Tibial nerve (tissue), 4 donors: ENCODE measurements at regions not wholly inside any gene's neighbourhood (a gene's known extent, or its start where the extent isn't known, plus 50 kb on each side); places are given as distances from the start of the nearest gene placed in this dataset.
A peak's percentile ranks its signal among the peaks of the same experiment; 100 is the strongest.

ENCODE experiments used
- DNase-seq, 2 donors: peaks; one replicate each; pipeline ENCODE4 v3.0.0-alpha.2; 2019; ENCODE audit warnings: low spot score in 2 of 2
- H3K27ac ChIP-seq, 4 donors: fragments of 200-600 bp; sonication (generic) in 3 of 4; one replicate each; pipeline ENCODE4 v1.5.1; 2017 to 2019; ENCODE audit warnings: mild to moderate bottlenecking in 1 of 4
- H3K27me3 ChIP-seq, 2 donors: fragments of 200-600 bp; sonication (generic) in 1 of 2; one replicate each; pipeline versions ENCODE4 v1.5.1 to v1.6.0; 2017 to 2019
- H3K36me3 ChIP-seq, 3 donors: fragments of 200-600 bp; sonication (generic); one replicate each; pipeline ENCODE4 v1.5.1; 2018 to 2019
- H3K4me1 ChIP-seq, 4 donors: fragments of 200-600 bp; sonication (generic) in 3 of 4; one replicate each; pipeline ENCODE4 v1.5.1; 2017 to 2019
- H3K4me3 ChIP-seq, 4 donors: fragments of 200-600 bp; sonication (generic) in 3 of 4; one replicate each; pipeline ENCODE4 v1.5.1; 2017 to 2019; ENCODE audit warnings: mild to moderate bottlenecking in 1 of 4, moderate library complexity in 1 of 4
- H3K9me3 ChIP-seq, 4 donors: fragments of 200-600 bp; sonication (generic) in 3 of 4; one replicate each; pipeline ENCODE4 v1.5.1; 2017 to 2019
- EP300 ChIP-seq, 2 donors: sonication (generic); formaldehyde crosslinking; IDR thresholded peaks; one replicate each; pipeline ENCODE4 v1.6.1; 2017; ENCODE audit warnings: antibody characterized with exemption in 2 of 2, mild to moderate bottlenecking in 1 of 2
- POLR2A ChIP-seq, 2 donors: fragments of 450-650 bp; IDR thresholded peaks; one replicate each; pipeline ENCODE4 v1.6.1; 2017; ENCODE audit warnings: antibody characterized with exemption in 2 of 2, mild to moderate bottlenecking in 2 of 2, moderate library complexity in 2 of 2
- WGBS, 2 donors: methylation state at CpG; one replicate each; pipeline ENCODE4 v1.1.5; 2018; 5-methylcytosine and 5-hydroxymethylcytosine counted together
- TF ChIP-seq, protein P1 (sequence below), 5 experiments: fragments of 200-600 bp in 3 of 5; fragments of 450-650 bp in 2 of 5; sonication (generic) in 3 of 5; IDR thresholded peaks; one replicate each; pipeline ENCODE4 v1.5.1; 2016 to 2019; ENCODE audit warnings: antibody characterized with exemption in 5 of 5, mild to moderate bottlenecking in 3 of 5, moderate library complexity in 2 of 5

GRCh38 chr9:13690595-13690994 lies 411.1 kb upstream of the MPDZ start:
- no peaks in the 10 kb centered on the region for H3K27me3 ChIP-seq
- no peak for DNase-seq
- H3K36me3 ChIP-seq = no peaks in the 10 kb centered on the region
- no peaks in the 10 kb centered on the region for H3K4me1 ChIP-seq
- no peak overlapping the region for H3K4me3 ChIP-seq
- WGBS, 2 donors = 92 to 97% methylated on average over 1 of the region's 1 CpG
- H3K27ac ChIP-seq = no peak overlapping the region
- TF ChIP-seq POLR2A (IDR thresholded peaks at IDR 0.05) = no peak
- TF ChIP-seq, protein P1, sequence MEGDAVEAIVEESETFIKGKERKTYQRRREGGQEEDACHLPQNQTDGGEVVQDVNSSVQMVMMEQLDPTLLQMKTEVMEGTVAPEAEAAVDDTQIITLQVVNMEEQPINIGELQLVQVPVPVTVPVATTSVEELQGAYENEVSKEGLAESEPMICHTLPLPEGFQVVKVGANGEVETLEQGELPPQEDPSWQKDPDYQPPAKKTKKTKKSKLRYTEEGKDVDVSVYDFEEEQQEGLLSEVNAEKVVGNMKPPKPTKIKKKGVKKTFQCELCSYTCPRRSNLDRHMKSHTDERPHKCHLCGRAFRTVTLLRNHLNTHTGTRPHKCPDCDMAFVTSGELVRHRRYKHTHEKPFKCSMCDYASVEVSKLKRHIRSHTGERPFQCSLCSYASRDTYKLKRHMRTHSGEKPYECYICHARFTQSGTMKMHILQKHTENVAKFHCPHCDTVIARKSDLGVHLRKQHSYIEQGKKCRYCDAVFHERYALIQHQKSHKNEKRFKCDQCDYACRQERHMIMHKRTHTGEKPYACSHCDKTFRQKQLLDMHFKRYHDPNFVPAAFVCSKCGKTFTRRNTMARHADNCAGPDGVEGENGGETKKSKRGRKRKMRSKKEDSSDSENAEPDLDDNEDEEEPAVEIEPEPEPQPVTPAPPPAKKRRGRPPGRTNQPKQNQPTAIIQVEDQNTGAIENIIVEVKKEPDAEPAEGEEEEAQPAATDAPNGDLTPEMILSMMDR (IDR thresholded peaks at IDR 0.05) = no peak
- no peak for TF ChIP-seq EP300 (IDR thresholded peaks at IDR 0.05)
- peaks cover 0 to 11% (median 2%) of the 10 kb centered on the region in 4 donors for H3K9me3 ChIP-seq

GRCh38 chr9:13689925-13690324 lies 410.4 kb upstream of the MPDZ start:
- peaks cover 0 to 9% (median 2%) of the 10 kb centered on the region in 4 donors for H3K9me3 ChIP-seq
- no peaks in the 10 kb centered on the region for H3K27me3 ChIP-seq
- H3K36me3 ChIP-seq = no peaks in the 10 kb centered on the region
- no peak overlapping the region for H3K27ac ChIP-seq
- H3K4me1 ChIP-seq = no peaks in the 10 kb centered on the region
- TF ChIP-seq, protein P1 (IDR thresholded peaks at IDR 0.05) = no peak
- 84 to 89% methylated on average over 2 of the region's 2 CpGs for WGBS, 2 donors
- no peak overlapping the region for H3K4me3 ChIP-seq
- DNase-seq = no peak

DNA sequence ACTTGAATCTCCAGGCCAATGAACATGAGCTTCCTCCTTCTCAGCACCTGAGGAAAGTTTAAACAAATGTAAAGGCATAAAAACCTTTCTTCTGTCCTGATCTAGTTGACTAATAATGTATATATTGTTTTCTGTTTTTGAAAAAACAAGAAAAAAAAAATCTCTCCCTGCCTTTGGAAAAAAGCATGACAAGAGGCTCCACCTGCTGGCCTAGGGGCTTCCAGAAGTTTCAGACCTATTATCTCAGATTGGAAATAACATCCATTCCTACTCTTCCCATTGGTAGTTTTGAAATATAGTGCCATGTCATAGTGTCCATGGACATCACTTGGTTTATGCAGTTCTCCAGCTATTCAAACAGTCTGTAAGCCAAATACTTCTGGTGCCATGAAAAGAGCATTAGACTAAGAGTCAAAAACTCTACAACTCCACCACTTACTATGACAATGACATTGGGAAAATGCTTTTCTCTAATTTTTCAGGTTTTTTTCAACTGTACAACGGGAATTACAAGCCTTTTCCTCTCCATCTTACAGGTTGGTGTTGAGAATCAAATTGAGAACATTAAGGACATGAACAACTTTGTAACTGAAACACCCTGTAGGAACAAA lies 409.6 kb upstream of the MPDZ start:
- Histone ChIP-seq H3K4me3 (no peak overlapping the region), H3K36me3 (no peaks in the 10 kb centered on the region), H3K27me3 (no peaks in the 10 kb centered on the region), H3K27ac (no peak overlapping the region), H3K4me1 (no peaks in the 10 kb centered on the region), H3K9me3 (peaks cover 0 to 7% (median 2%) of the 10 kb centered on the region in 4 donors)
- TF ChIP-seq POLR2A (IDR thresholded peaks at IDR 0.05) (no peak), EP300 (IDR thresholded peaks at IDR 0.05) (no peak)
- TF ChIP-seq, protein P1 (IDR thresholded peaks at IDR 0.05) = peak in 1 of 5 experiments; percentile 6
- DNase-seq = no peak
- WGBS, 2 donors = 85 to 92% methylated on average over 1 of the region's 1 CpG

DNA sequence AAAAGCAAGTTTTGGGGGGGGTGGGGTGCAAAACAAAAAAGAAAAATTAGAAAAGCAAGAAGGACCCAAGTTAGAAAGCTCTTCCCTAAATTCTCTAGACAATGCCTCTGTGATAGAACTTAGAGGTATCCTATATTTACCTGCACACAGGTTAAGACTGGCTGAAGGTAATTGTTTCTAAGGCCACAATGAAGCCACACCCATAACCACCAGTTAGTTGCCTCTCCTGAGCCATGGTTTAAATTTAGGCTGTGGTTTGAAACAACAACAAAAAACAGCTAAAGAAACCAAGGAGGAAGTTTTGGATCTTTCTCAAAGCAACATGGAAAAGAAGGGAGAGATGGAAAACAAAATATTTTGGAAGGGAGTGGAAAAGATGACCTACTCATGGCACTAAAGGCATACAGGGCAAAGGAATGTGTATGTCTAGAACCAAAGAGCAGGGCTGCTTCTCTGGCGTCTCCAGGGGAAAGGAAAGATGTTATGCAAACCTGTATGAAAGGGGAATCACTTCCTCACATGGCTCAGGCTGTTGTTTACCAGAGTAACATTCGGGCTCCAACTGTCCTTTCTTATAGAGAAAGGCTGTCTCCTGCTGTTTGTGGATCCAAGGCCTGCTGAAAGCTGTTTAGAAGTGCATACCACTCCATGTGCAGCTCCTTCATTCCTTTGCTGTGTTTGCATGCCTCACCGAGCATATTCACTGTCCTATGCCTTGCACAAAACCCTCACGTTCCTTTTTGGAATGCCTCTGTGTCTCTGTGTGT lies 408.9 kb upstream of the MPDZ start:
- H3K27me3 ChIP-seq = no peaks in the 10 kb centered on the region
- H3K9me3 ChIP-seq = peaks cover 0 to 7% (median 2%) of the 10 kb centered on the region in 4 donors
- no peak for DNase-seq
- WGBS, 2 donors = 52 to 53% methylated on average over 4 of the region's 4 CpGs
- H3K4me1 ChIP-seq = no peaks in the 10 kb centered on the region
- H3K36me3 ChIP-seq = no peaks in the 10 kb centered on the region
- TF ChIP-seq EP300 (IDR thresholded peaks at IDR 0.05) (no peak), POLR2A (IDR thresholded peaks at IDR 0.05) (no peak)
- TF ChIP-seq, protein P1 (IDR thresholded peaks at IDR 0.05) = no peak
- H3K27ac ChIP-seq = no peak overlapping the region
- no peak overlapping the region for H3K4me3 ChIP-seq

- 36 to 49% methylated on average over 2 of the region's 2 CpGs for WGBS, 2 donors
- H3K4me1 ChIP-seq = no peaks in the 10 kb centered on the region
- no peaks in the 10 kb centered on the region for H3K27me3 ChIP-seq
- no peak overlapping the region for H3K4me3 ChIP-seq
- DNase-seq = no peak
- H3K36me3 ChIP-seq = no peaks in the 10 kb centered on the region
- H3K27ac ChIP-seq = no peak overlapping the region
- TF ChIP-seq POLR2A (IDR thresholded peaks at IDR 0.05) (no peak), EP300 (IDR thresholded peaks at IDR 0.05) (no peak)
- TF ChIP-seq, protein P1 (IDR thresholded peaks at IDR 0.05) = no peak
- H3K9me3 ChIP-seq = peaks cover 0 to 7% (median 1%) of the 10 kb centered on the region in 4 donors
Measured at GRCh38 chr9:13684656-13685055, 405.2 kb upstream of the MPDZ start.
